ENCODE measurements at regions not wholly inside any gene's neighbourhood (a gene's known extent, or its start where the extent isn't known, plus 50 kb on each side); places are given as distances from the start of the nearest gene placed in this dataset.
A peak's percentile ranks its signal among the peaks of the same experiment; 100 is the strongest.
"Not testable (repeated sequence)": the region's sequence is repeated elsewhere in the genome, so short reads cannot be mapped to it uniquely, and the experiment has no call there.

GRCh38 chr4:150004481-150004880 lies 73.8 kb upstream of the DCLK2 start:
- H3K9me3 ChIP-seq (ENCODE audit: control insufficient read depth, low read length), result no peaks in the 10 kb centered on the region
- no peaks in the 10 kb centered on the region for H3K36me3 ChIP-seq (ENCODE audit: control insufficient read depth, insufficient read depth, low read length)
- WGBS, 2 experiments (ENCODE audit: insufficient coverage in 2 of 2), result 60% methylated on average over 1 of the region's 1 CpG; no CpG with 5 or more reads in 1 of the 2 experiments
- H3K4me1 ChIP-seq (ENCODE audit: control insufficient read depth, insufficient read depth, low read length, poor library complexity, severe bottlenecking), result peaks cover 6% of the 10 kb centered on the region
- no peak overlapping the region for H3K4me3 ChIP-seq (ENCODE audit: extremely low read depth, insufficient read depth, low read length, poor library complexity, severe bottlenecking)
- H3K27ac ChIP-seq (ENCODE audit: low read depth, low read length, severe bottlenecking), result peak overlapping the region; percentile 16

- Histone ChIP-seq H3K36me3 (ENCODE audit: control insufficient read depth, insufficient read depth, low read length) (no peaks in the 10 kb centered on the region), H3K4me1 (ENCODE audit: control insufficient read depth, insufficient read depth, low read length, poor library complexity, severe bottlenecking) (peaks cover 6% of the 10 kb centered on the region), H3K4me3 (ENCODE audit: extremely low read depth, insufficient read depth, low read length, poor library complexity, severe bottlenecking) (no peak overlapping the region), H3K27ac (ENCODE audit: low read depth, low read length, severe bottlenecking) (no peak overlapping the region), H3K9me3 (ENCODE audit: control insufficient read depth, low read length) (no peaks in the 10 kb centered on the region)
- 100% methylated on average over 1 of the region's 3 CpGs; no CpG with 5 or more reads in 1 of the 2 experiments for WGBS, 2 experiments (ENCODE audit: insufficient coverage in 2 of 2)
These were observed 72.7 kb upstream of the DCLK2 start for GRCh38 chr4:150005537-150005936.

- Histone ChIP-seq H3K27ac (ENCODE audit: low read depth, low read length, severe bottlenecking) (no peak overlapping the region), H3K4me1 (ENCODE audit: control insufficient read depth, insufficient read depth, low read length, poor library complexity, severe bottlenecking) (peaks cover 6% of the 10 kb centered on the region), H3K4me3 (ENCODE audit: extremely low read depth, insufficient read depth, low read length, poor library complexity, severe bottlenecking) (no peak overlapping the region), H3K9me3 (ENCODE audit: control insufficient read depth, low read length) (no peaks in the 10 kb centered on the region), H3K36me3 (ENCODE audit: control insufficient read depth, insufficient read depth, low read length) (no peaks in the 10 kb centered on the region)
- 100% methylated on average over 2 of the region's 2 CpGs for WGBS, 2 experiments (ENCODE audit: insufficient coverage in 2 of 2)
These were observed 72.0 kb upstream of the DCLK2 start for GRCh38 chr4:150006197-150006596.

DNA sequence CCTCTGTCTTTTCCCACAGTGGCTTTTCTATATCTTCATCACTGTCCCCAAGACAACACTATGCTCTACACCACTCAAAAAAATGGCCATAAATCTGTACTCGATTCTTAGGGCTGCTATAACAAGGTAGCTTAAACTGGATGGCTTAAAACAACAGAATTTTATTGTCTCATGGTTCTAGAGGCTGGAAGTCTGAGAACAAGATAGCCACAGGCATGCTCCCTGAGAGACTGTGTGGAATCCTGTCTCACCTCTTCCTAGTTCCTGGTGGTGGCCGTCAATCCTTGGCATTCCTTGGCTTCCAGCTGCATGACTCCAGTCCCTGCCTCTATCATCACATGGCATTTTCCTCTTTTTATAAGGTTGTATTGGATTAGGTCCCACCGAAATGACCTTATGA lies 70.7 kb upstream of the DCLK2 start:
- Histone ChIP-seq H3K9me3 (ENCODE audit: control insufficient read depth, low read length) (no peaks in the 10 kb centered on the region), H3K4me1 (ENCODE audit: control insufficient read depth, insufficient read depth, low read length, poor library complexity, severe bottlenecking) (peaks cover 6% of the 10 kb centered on the region), H3K36me3 (ENCODE audit: control insufficient read depth, insufficient read depth, low read length) (no peaks in the 10 kb centered on the region), H3K4me3 (ENCODE audit: extremely low read depth, insufficient read depth, low read length, poor library complexity, severe bottlenecking) (no peak overlapping the region), H3K27ac (ENCODE audit: low read depth, low read length, severe bottlenecking) (no peak overlapping the region)
- 67% methylated on average over 1 of the region's 3 CpGs; no CpG with 5 or more reads in 1 of the 2 experiments for WGBS, 2 experiments (ENCODE audit: insufficient coverage in 2 of 2)

DNA sequence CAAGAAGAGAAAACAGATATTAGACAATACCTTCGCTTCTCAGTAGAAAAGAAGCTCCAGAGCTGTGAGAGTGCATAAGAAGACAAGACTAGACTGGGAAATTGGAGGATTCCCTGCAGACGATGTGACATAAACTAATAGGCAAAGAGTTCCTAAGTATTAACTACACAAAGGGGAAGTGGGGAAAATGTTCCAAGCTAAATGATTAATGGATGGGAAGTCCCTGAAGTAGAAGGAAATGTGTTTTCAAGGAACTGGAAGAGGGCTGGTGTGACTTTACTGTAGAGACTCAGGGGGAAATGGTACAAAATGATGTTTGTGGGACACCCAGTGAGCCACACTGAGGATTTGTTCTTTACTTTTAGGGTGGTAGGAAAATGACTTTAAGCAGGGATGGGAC lies 69.7 kb upstream of the DCLK2 start:
- no peaks in the 10 kb centered on the region for H3K9me3 ChIP-seq (ENCODE audit: control insufficient read depth, low read length)
- WGBS, 2 experiments (ENCODE audit: insufficient coverage in 2 of 2), result 100% methylated on average over 2 of the region's 2 CpGs; no CpG with 5 or more reads in 1 of the 2 experiments
- no peaks in the 10 kb centered on the region for H3K36me3 ChIP-seq (ENCODE audit: control insufficient read depth, insufficient read depth, low read length)
- H3K4me3 ChIP-seq (ENCODE audit: extremely low read depth, insufficient read depth, low read length, poor library complexity, severe bottlenecking), result no peak overlapping the region
- peaks cover 6% of the 10 kb centered on the region for H3K4me1 ChIP-seq (ENCODE audit: control insufficient read depth, insufficient read depth, low read length, poor library complexity, severe bottlenecking)
- no peak overlapping the region for H3K27ac ChIP-seq (ENCODE audit: low read depth, low read length, severe bottlenecking)

DNA sequence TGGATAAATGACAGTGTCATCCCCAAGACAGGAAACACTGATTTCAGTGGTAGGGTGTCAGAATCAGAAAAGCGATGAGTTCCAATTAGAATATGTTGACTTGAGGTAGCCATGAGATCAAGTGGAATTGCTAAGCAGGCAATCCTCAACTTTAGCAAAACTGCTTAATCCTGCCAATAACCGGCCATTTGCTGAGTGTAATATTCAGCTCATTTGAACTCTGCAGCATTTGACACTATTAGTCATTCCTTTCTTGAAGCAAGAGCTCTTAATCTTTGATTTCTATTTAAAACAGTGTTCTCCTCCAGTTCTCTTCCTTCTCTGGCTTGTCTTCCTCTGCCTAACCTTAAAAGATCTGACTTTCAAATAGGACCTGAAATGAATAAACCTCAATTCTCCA lies 68.7 kb upstream of the DCLK2 start:
- WGBS, 2 experiments (ENCODE audit: insufficient coverage in 2 of 2), result 96 to 100% methylated on average over 2 of the region's 2 CpGs
- Histone ChIP-seq H3K4me3 (ENCODE audit: extremely low read depth, insufficient read depth, low read length, poor library complexity, severe bottlenecking) (no peak overlapping the region), H3K27ac (ENCODE audit: low read depth, low read length, severe bottlenecking) (no peak overlapping the region), H3K4me1 (ENCODE audit: control insufficient read depth, insufficient read depth, low read length, poor library complexity, severe bottlenecking) (peaks cover under 1% of the 10 kb centered on the region), H3K36me3 (ENCODE audit: control insufficient read depth, insufficient read depth, low read length) (no peaks in the 10 kb centered on the region), H3K9me3 (ENCODE audit: control insufficient read depth, low read length) (no peaks in the 10 kb centered on the region)

- Histone ChIP-seq H3K4me3 (ENCODE audit: extremely low read depth, insufficient read depth, low read length, poor library complexity, severe bottlenecking) (no peak overlapping the region), H3K4me1 (ENCODE audit: control insufficient read depth, insufficient read depth, low read length, poor library complexity, severe bottlenecking) (no peaks in the 10 kb centered on the region), H3K36me3 (ENCODE audit: control insufficient read depth, insufficient read depth, low read length) (no peaks in the 10 kb centered on the region), H3K27ac (ENCODE audit: low read depth, low read length, severe bottlenecking) (no peak overlapping the region), H3K9me3 (ENCODE audit: control insufficient read depth, low read length) (no peaks in the 10 kb centered on the region)
- WGBS, 2 experiments (ENCODE audit: insufficient coverage in 2 of 2), result 49 to 64% methylated on average over 4 of the region's 6 CpGs
These were observed 67.6 kb upstream of the DCLK2 start for GRCh38 chr4:150010525-150011126.

GRCh38 chr4:150012851-150013360 lies 65.3 kb upstream of the DCLK2 start:
- Histone ChIP-seq H3K4me3 (ENCODE audit: extremely low read depth, insufficient read depth, low read length, poor library complexity, severe bottlenecking) (no peak overlapping the region), H3K27ac (ENCODE audit: low read depth, low read length, severe bottlenecking) (no peak overlapping the region), H3K36me3 (ENCODE audit: control insufficient read depth, insufficient read depth, low read length) (no peaks in the 10 kb centered on the region), H3K9me3 (ENCODE audit: control insufficient read depth, low read length) (no peaks in the 10 kb centered on the region), H3K4me1 (ENCODE audit: control insufficient read depth, insufficient read depth, low read length, poor library complexity, severe bottlenecking) (no peaks in the 10 kb centered on the region)
- 100% methylated on average over 2 of the region's 3 CpGs; no CpG with 5 or more reads in 1 of the 2 experiments for WGBS, 2 experiments (ENCODE audit: insufficient coverage in 2 of 2)

DNA sequence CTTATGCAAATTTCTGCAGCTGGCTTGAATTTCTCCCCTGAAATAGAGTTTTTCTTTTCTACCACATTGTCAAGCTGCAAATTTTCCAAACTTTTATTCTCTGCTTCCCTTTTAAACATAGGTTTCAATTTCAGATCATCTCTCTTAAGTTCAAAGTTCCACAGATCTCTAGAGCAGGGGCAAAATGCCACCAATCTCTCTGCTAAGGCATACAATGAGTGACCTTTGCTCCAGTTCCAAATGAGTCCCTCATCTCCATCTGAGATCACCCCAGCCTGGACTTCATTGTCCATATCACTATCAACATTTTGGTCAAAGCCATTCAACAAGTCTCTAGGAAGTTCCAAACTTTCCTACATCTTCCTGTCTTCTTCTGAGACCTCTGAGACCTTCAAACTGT lies 62.3 kb upstream of the DCLK2 start:
- not testable (repeated sequence) for H3K4me1 ChIP-seq (ENCODE audit: control insufficient read depth, insufficient read depth, low read length, poor library complexity, severe bottlenecking); H3K27ac ChIP-seq (ENCODE audit: low read depth, low read length, severe bottlenecking); H3K9me3 ChIP-seq (ENCODE audit: control insufficient read depth, low read length); H3K4me3 ChIP-seq (ENCODE audit: extremely low read depth, insufficient read depth, low read length, poor library complexity, severe bottlenecking); H3K36me3 ChIP-seq (ENCODE audit: control insufficient read depth, insufficient read depth, low read length)

DNA sequence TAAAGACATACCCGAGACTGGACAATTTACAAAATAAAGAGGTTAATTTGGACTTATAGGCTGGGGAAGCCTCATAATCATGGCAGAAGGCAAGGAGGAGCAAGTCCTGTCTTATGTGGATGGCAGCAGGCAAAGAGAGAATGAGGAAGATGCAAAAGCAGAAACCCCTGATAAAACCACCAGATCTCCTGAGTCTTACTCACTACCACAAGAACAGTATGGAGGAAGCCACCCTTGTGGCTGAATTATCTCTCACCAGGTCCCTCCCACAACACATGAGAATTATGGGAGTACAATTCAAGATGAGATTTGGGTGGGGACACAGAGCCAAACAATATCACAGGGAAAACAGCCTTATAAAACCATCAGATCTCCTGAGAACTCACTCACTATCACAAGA lies 61.6 kb upstream of the DCLK2 start:
- H3K36me3 ChIP-seq (ENCODE audit: control insufficient read depth, insufficient read depth, low read length); H3K9me3 ChIP-seq (ENCODE audit: control insufficient read depth, low read length); H3K4me3 ChIP-seq (ENCODE audit: extremely low read depth, insufficient read depth, low read length, poor library complexity, severe bottlenecking); H3K4me1 ChIP-seq (ENCODE audit: control insufficient read depth, insufficient read depth, low read length, poor library complexity, severe bottlenecking); H3K27ac ChIP-seq (ENCODE audit: low read depth, low read length, severe bottlenecking): not testable (repeated sequence)
- 91 to 94% methylated on average over 1 of the region's 1 CpG for WGBS, 2 experiments (ENCODE audit: insufficient coverage in 2 of 2)

GRCh38 chr4:150018257-150018656 lies 60.0 kb upstream of the DCLK2 start:
- no peaks in the 10 kb centered on the region for H3K9me3 ChIP-seq (ENCODE audit: control insufficient read depth, low read length)
- WGBS, 2 experiments (ENCODE audit: insufficient coverage in 2 of 2), result no CpG with 5 or more reads among the region's 1 CpG
- H3K27ac ChIP-seq (ENCODE audit: low read depth, low read length, severe bottlenecking), result no peak overlapping the region
- H3K4me3 ChIP-seq (ENCODE audit: extremely low read depth, insufficient read depth, low read length, poor library complexity, severe bottlenecking), result no peak overlapping the region
- H3K4me1 ChIP-seq (ENCODE audit: control insufficient read depth, insufficient read depth, low read length, poor library complexity, severe bottlenecking), result no peaks in the 10 kb centered on the region
- H3K36me3 ChIP-seq (ENCODE audit: control insufficient read depth, insufficient read depth, low read length), result no peaks in the 10 kb centered on the region
